22Rv1 (cell line): ENCODE measurements at regions not wholly inside any gene's neighbourhood (a gene's known extent, or its start where the extent isn't known, plus 50 kb on each side); places are given as distances from the start of the nearest gene placed in this dataset.

ENCODE experiments used
- CTCF ChIP-seq: fragments of 450-650 bp; IDR thresholded peaks from 2 replicates; pipeline ENCODE4 v1.5.1; 2017; ENCODE audit warnings: mild to moderate bottlenecking
- ZFX ChIP-seq: fragments of 450-650 bp; IDR thresholded peaks from 2 replicates; pipeline ENCODE4 v1.6.1; 2017; ENCODE audit warnings: antibody characterized with exemption, borderline replicate concordance

GRCh38 chr9:73344060-73344459, 192.4 kb downstream of the ANXA1 start:
- TF ChIP-seq CTCF (no peak), ZFX (no peak)
